BLaER1 (cell line): ENCODE measurements at regions not wholly inside any gene's neighbourhood (a gene's known extent, or its start where the extent isn't known, plus 50 kb on each side); places are given as distances from the start of the nearest gene placed in this dataset.
A peak's percentile ranks its signal among the peaks of the same experiment; 100 is the strongest.
"Not testable (repeated sequence)": the region's sequence is repeated elsewhere in the genome, so short reads cannot be mapped to it uniquely, and the experiment has no call there.

Source experiments
- H3K27ac ChIP-seq: shearing (Covaris generic); formaldehyde crosslinking; 2 replicates; pipeline ENCODE4 v1.8.1; 2022
- H3K27me3 ChIP-seq: shearing (Covaris generic); formaldehyde crosslinking; 2 replicates; pipeline ENCODE4 v1.8.1; 2022
- H3K36me3 ChIP-seq: shearing (Covaris generic); formaldehyde crosslinking; 2 replicates; pipeline ENCODE4 v1.8.1; 2022
- H3K4me1 ChIP-seq: shearing (Covaris generic); formaldehyde crosslinking; 2 replicates; pipeline ENCODE4 v1.8.1; 2022
- H3K4me2 ChIP-seq: shearing (Covaris generic); formaldehyde crosslinking; 2 replicates; pipeline ENCODE4 v1.8.1; 2022
- H3K4me3 ChIP-seq: shearing (Covaris generic); formaldehyde crosslinking; 2 replicates; pipeline ENCODE4 v1.8.1; 2022
- H3K9ac ChIP-seq: shearing (Covaris generic); formaldehyde crosslinking; 2 replicates; pipeline ENCODE4 v1.8.1; 2022
- H3K9me3 ChIP-seq: shearing (Covaris generic); formaldehyde crosslinking; 2 replicates; pipeline ENCODE4 v1.8.1; 2022
- H4K20me1 ChIP-seq: shearing (Covaris generic); formaldehyde crosslinking; 2 replicates; pipeline ENCODE4 v1.8.1; 2022
- Cebpa-rat ChIP-seq: shearing (Covaris generic); IDR thresholded peaks from 2 replicates; pipeline ENCODE4 v1.8.1; 2022

GRCh38 chr2:193222454-193222853 lies 1027.7 kb upstream of the TMEFF2 start:
- H4K20me1 ChIP-seq = no peaks in the 10 kb centered on the region
- no peaks in the 10 kb centered on the region for H3K27me3 ChIP-seq
- no peak overlapping the region for H3K4me3 ChIP-seq
- no peaks in the 10 kb centered on the region for H3K9me3 ChIP-seq
- no peak overlapping the region for H3K4me2 ChIP-seq
- no peak overlapping the region for H3K9ac ChIP-seq
- no peak overlapping the region for H3K27ac ChIP-seq
- no peak for TF ChIP-seq Cebpa-rat
- H3K4me1 ChIP-seq = no peaks in the 10 kb centered on the region
- H3K36me3 ChIP-seq = no peaks in the 10 kb centered on the region

- Histone ChIP-seq H3K4me1 (no peaks in the 10 kb centered on the region), H3K27me3 (no peaks in the 10 kb centered on the region), H3K27ac (no peak overlapping the region), H3K4me3 (no peak overlapping the region), H3K9ac (no peak overlapping the region), H3K4me2 (no peak overlapping the region), H3K9me3 (no peaks in the 10 kb centered on the region), H3K36me3 (no peaks in the 10 kb centered on the region), H4K20me1 (no peaks in the 10 kb centered on the region)
- TF ChIP-seq Cebpa-rat = no peak
Measured at GRCh38 chr2:193219413-193219812, 1024.7 kb upstream of the TMEFF2 start.

- Histone ChIP-seq H3K9me3 (no peaks in the 10 kb centered on the region), H3K27me3 (no peaks in the 10 kb centered on the region), H3K36me3 (no peaks in the 10 kb centered on the region), H3K4me3 (no peak overlapping the region), H3K9ac (no peak overlapping the region), H3K4me1 (no peaks in the 10 kb centered on the region), H3K4me2 (no peak overlapping the region), H3K27ac (no peak overlapping the region), H4K20me1 (no peaks in the 10 kb centered on the region)
- TF ChIP-seq Cebpa-rat = no peak
Measured at GRCh38 chr2:193201583-193201982, 1006.9 kb upstream of the TMEFF2 start.

GRCh38 chr2:193199322-193199721 lies 1004.6 kb upstream of the TMEFF2 start:
- Histone ChIP-seq H3K9ac (no peak overlapping the region), H3K36me3 (no peaks in the 10 kb centered on the region), H3K4me1 (no peaks in the 10 kb centered on the region), H3K9me3 (no peaks in the 10 kb centered on the region), H3K27me3 (no peaks in the 10 kb centered on the region), H4K20me1 (no peaks in the 10 kb centered on the region), H3K27ac (no peak overlapping the region), H3K4me3 (no peak overlapping the region), H3K4me2 (no peak overlapping the region)
- TF ChIP-seq Cebpa-rat = no peak

- H3K4me3 ChIP-seq = no peak overlapping the region
- H4K20me1 ChIP-seq = no peaks in the 10 kb centered on the region
- no peaks in the 10 kb centered on the region for H3K9me3 ChIP-seq
- no peak for TF ChIP-seq Cebpa-rat
- H3K4me1 ChIP-seq = no peaks in the 10 kb centered on the region
- no peaks in the 10 kb centered on the region for H3K36me3 ChIP-seq
- H3K9ac ChIP-seq = no peak overlapping the region
- no peak overlapping the region for H3K27ac ChIP-seq
- 0 out of 2 replicates have a peak overlapping the region, but pooled peaks have one; percentile 21 for H3K4me2 ChIP-seq
- no peaks in the 10 kb centered on the region for H3K27me3 ChIP-seq
Measured at GRCh38 chr2:193187816-193188215, 993.1 kb upstream of the TMEFF2 start.

- not testable (repeated sequence) for H3K4me3 ChIP-seq
Measured at GRCh38 chr2:193170981-193171380, 976.2 kb upstream of the TMEFF2 start.

GRCh38 chr2:193156480-193156879 lies 961.7 kb upstream of the TMEFF2 start:
- H4K20me1 ChIP-seq = no peaks in the 10 kb centered on the region
- no peaks in the 10 kb centered on the region for H3K27me3 ChIP-seq
- no peaks in the 10 kb centered on the region for H3K36me3 ChIP-seq
- H3K4me2 ChIP-seq = no peak overlapping the region
- no peaks in the 10 kb centered on the region for H3K4me1 ChIP-seq
- no peak overlapping the region for H3K27ac ChIP-seq
- no peaks in the 10 kb centered on the region for H3K9me3 ChIP-seq
- H3K9ac ChIP-seq = no peak overlapping the region
- H3K4me3 ChIP-seq = no peak overlapping the region
- no peak for TF ChIP-seq Cebpa-rat

More at GRCh38 chr2:193170981-193171380, 976.2 kb upstream of the TMEFF2 start:
- not testable (repeated sequence) for H3K4me1 ChIP-seq, H4K20me1 ChIP-seq, H3K4me2 ChIP-seq, H3K36me3 ChIP-seq, H3K27me3 ChIP-seq, H3K9me3 ChIP-seq, H3K9ac ChIP-seq, H3K27ac ChIP-seq

GRCh38 chr2:193154076-193154475 lies 959.3 kb upstream of the TMEFF2 start:
- Histone ChIP-seq H4K20me1 (no peaks in the 10 kb centered on the region), H3K9ac (no peak overlapping the region), H3K9me3 (no peaks in the 10 kb centered on the region), H3K27ac (no peak overlapping the region), H3K4me2 (no peak overlapping the region), H3K27me3 (no peaks in the 10 kb centered on the region), H3K36me3 (no peaks in the 10 kb centered on the region), H3K4me1 (no peaks in the 10 kb centered on the region), H3K4me3 (no peak overlapping the region)
- no peak for TF ChIP-seq Cebpa-rat

GRCh38 chr2:193153576-193153975 lies 958.8 kb upstream of the TMEFF2 start:
- H3K4me3 ChIP-seq = no peak overlapping the region
- TF ChIP-seq Cebpa-rat = no peak
- H3K36me3 ChIP-seq = no peaks in the 10 kb centered on the region
- no peak overlapping the region for H3K27ac ChIP-seq
- no peaks in the 10 kb centered on the region for H3K4me1 ChIP-seq
- no peak overlapping the region for H3K4me2 ChIP-seq
- H3K27me3 ChIP-seq = no peaks in the 10 kb centered on the region
- H4K20me1 ChIP-seq = no peaks in the 10 kb centered on the region
- no peaks in the 10 kb centered on the region for H3K9me3 ChIP-seq
- H3K9ac ChIP-seq = no peak overlapping the region

- H3K4me3 ChIP-seq, H3K27ac ChIP-seq, H3K4me2 ChIP-seq, H3K9ac ChIP-seq, H3K36me3 ChIP-seq, H3K9me3 ChIP-seq, H3K4me1 ChIP-seq, H4K20me1 ChIP-seq, H3K27me3 ChIP-seq: not testable (repeated sequence)
Measured at GRCh38 chr2:193142467-193142866, 947.7 kb upstream of the TMEFF2 start.

GRCh38 chr2:193141998-193142397 lies 947.3 kb upstream of the TMEFF2 start:
- H3K4me2 ChIP-seq = no peak overlapping the region
- no peak overlapping the region for H3K27ac ChIP-seq
- TF ChIP-seq Cebpa-rat = no peak
- no peak overlapping the region for H3K4me3 ChIP-seq
- H3K9ac ChIP-seq = no peak overlapping the region
- H3K9me3 ChIP-seq = peaks cover 6% of the 10 kb centered on the region; the same call in 1 of the 2 replicates
- H3K27me3 ChIP-seq = no peaks in the 10 kb centered on the region
- no peaks in the 10 kb centered on the region for H3K36me3 ChIP-seq
- no peaks in the 10 kb centered on the region for H3K4me1 ChIP-seq
- H4K20me1 ChIP-seq = no peaks in the 10 kb centered on the region

- H3K27me3 ChIP-seq, H3K9me3 ChIP-seq, H3K4me2 ChIP-seq: not testable (repeated sequence)
Measured at GRCh38 chr2:193140895-193141294, 946.2 kb upstream of the TMEFF2 start.

More at GRCh38 chr2:193140895-193141294, 946.2 kb upstream of the TMEFF2 start:
- not testable (repeated sequence) for H3K9ac ChIP-seq, H3K4me3 ChIP-seq, H3K4me1 ChIP-seq, H3K27ac ChIP-seq, H3K36me3 ChIP-seq, H4K20me1 ChIP-seq
